ENCODE measurements at regions not wholly inside any gene's neighbourhood (a gene's known extent, or its start where the extent isn't known, plus 50 kb on each side); places are given as distances from the start of the nearest gene placed in this dataset.

DNA sequence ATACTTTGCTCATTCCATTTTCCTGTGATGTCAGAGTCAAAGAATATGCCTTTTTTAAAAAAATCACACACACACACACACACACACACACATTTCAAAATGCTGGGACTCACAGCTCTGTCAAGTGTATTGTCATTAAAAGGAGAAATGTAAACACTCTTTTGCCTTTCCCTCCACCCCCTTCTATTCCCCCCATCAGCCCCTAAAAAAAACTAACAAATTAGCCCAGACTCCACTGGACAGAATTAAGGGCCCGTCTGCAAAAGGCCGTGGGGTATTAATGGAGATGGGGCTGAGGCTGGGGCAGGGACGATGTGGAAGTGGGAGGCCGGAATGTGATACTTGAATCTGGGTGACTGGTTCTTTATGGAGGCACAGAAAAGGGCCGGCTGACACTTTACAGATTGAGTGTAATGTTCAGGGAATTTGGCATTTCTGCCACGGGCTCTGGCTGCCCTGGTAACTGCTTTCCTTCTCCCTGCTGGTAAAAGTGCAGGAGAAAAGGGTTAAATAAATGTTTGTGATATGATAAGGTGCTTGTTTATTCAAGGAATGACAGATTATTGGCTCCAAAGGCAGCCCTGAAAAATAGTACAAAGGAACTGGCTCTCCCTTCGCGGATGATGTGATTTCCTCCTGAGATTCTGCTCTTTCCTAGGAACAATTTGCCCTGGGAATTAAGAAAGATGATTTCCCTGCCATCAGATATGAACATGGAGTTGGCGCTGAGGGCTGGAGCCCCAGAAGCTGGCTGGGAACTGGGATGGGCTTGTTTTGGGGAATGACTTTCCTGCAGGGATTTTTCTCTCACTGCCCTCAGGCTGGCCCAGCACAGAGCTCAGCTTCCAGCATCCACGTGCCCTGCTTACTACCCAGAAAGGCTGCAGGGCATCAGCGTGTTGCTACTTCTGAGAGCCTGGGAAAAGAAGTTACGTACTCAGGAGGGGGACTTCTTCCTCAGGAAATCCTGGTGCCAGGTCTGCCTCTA is 52.8 kb upstream of the CTAGE1 start:
- H3K36me3 ChIP-seq (ENCODE audit: control insufficient read depth, insufficient read depth, low read length), result no peaks in the 10 kb centered on the region
- no peak for DNase-seq (ENCODE audit: low read depth)
- no peak overlapping the region for H3K4me3 ChIP-seq (ENCODE audit: low read depth, low read length)
- POLR2A ChIA-PET, result no interaction called here
- CTCF ChIA-PET, result interaction anchor here (0.5 to 1.8 kb wide), 3 partner anchors 18 to 300 kb away, joined by 3 to 6 read pairs (median 4); no protein-coding TSS in a partner anchor
- TF ChIP-seq, protein P1, sequence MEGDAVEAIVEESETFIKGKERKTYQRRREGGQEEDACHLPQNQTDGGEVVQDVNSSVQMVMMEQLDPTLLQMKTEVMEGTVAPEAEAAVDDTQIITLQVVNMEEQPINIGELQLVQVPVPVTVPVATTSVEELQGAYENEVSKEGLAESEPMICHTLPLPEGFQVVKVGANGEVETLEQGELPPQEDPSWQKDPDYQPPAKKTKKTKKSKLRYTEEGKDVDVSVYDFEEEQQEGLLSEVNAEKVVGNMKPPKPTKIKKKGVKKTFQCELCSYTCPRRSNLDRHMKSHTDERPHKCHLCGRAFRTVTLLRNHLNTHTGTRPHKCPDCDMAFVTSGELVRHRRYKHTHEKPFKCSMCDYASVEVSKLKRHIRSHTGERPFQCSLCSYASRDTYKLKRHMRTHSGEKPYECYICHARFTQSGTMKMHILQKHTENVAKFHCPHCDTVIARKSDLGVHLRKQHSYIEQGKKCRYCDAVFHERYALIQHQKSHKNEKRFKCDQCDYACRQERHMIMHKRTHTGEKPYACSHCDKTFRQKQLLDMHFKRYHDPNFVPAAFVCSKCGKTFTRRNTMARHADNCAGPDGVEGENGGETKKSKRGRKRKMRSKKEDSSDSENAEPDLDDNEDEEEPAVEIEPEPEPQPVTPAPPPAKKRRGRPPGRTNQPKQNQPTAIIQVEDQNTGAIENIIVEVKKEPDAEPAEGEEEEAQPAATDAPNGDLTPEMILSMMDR (IDR thresholded peaks at IDR 0.05; ENCODE audit: insufficient read depth, low read depth, low read length), result no peak
- no peaks in the 10 kb centered on the region for H3K27me3 ChIP-seq (ENCODE audit: control insufficient read depth, insufficient read depth, low read length)

DNA sequence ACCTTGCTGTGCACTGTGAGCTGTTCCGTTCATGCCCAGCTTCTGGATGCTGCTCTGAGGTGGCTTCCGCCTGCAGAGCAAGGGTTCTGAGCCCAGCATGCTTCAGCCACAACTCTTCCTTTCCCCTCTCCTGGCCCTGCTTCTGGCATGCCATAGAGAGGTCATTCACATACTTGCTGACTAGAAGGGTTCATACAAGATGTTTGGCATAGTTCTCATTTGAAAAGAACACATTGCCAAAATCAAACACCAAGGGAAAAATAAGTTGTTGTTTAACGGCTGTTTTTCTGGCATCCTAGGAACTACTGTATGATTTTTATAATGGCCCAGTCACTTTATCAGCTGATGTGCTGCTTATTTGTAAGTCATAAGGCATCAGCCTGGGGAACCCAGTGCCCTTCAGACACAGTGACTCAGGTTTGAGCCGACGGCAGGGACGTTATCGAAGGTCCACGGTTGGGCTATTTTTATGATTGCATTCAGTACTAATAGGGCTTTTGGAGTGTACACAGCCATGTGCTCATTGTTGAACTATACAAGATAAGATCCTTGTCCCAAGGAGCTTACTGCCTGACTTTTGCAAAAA is 53.9 kb upstream of the CTAGE1 start:
- H3K4me3 ChIP-seq (ENCODE audit: low read depth, low read length), result no peak overlapping the region
- ChIA-PET POLR2A (no interaction called here), CTCF (interaction anchor here (0.5 to 1.8 kb wide), 3 partner anchors 17 to 301 kb away, joined by 3 to 6 read pairs (median 4); no protein-coding TSS in a partner anchor)
- TF ChIP-seq, protein P1 (IDR thresholded peaks at IDR 0.05; ENCODE audit: insufficient read depth, low read depth, low read length), result no peak
- no peaks in the 10 kb centered on the region for H3K36me3 ChIP-seq (ENCODE audit: control insufficient read depth, insufficient read depth, low read length)
- no peaks in the 10 kb centered on the region for H3K27me3 ChIP-seq (ENCODE audit: control insufficient read depth, insufficient read depth, low read length)
- no peak for DNase-seq (ENCODE audit: low read depth)

DNA sequence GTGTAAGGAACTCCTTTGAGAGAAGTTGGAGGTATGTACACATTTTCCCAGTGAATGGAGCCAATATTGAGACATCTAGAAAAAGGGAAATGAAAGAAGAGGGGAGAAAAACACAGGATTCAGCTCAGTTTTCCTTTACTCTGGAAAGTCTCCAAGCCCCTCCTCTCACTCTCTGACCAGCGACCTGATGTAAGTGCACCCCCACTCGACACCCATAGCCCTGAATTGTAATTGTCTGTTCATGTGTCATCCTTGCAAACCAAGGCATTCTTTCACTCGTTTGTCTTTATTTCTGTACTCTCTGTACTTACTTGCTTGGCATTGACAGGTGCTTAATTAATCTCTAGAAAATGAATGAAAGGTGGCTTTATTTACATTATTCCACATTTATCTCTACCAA is 55.7 kb upstream of the CTAGE1 start:
- TF ChIP-seq, protein P1 (IDR thresholded peaks at IDR 0.05; ENCODE audit: insufficient read depth, low read depth, low read length), result no peak
- no peak for DNase-seq (ENCODE audit: low read depth)
- CTCF ChIA-PET, result no interaction called here
- no peaks in the 10 kb centered on the region for H3K27me3 ChIP-seq (ENCODE audit: control insufficient read depth, insufficient read depth, low read length)
- H3K4me3 ChIP-seq (ENCODE audit: low read depth, low read length), result no peak overlapping the region
- POLR2A ChIA-PET, result no interaction called here
- H3K36me3 ChIP-seq (ENCODE audit: control insufficient read depth, insufficient read depth, low read length), result no peaks in the 10 kb centered on the region

DNA sequence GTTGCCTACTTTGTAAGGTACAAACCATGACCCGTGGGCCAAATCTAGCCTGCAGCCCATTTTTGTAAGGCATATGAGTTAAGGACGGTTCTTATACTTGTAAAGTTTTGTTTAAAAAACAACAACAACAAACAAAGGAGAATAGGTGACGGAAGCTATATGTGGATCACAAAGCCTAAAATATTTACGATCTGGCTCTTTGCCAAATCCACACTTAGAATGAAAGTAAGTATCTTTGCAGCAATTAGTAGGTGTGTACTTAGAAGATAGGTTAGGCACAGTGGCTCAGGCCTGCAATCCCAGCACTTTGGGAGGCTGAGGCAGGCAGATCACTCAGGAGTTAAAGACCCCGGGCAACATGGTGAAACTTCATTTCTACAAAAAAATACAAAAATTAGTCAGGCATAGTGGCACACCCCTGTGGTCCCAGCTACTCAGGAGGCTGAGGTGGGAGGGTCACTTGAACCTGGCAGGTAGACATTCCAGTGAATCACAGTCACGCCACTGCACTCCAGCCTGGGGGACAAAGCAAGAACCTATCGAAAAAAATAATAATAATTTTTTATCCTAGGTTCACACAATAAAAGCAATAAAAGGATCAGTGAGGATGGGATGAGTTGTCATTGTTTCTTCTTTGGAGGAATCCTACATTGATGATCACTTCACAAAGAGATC is 57.8 kb upstream of the CTAGE1 start:
- no peaks in the 10 kb centered on the region for H3K27me3 ChIP-seq (ENCODE audit: control insufficient read depth, insufficient read depth, low read length)
- TF ChIP-seq, protein P1 (IDR thresholded peaks at IDR 0.05; ENCODE audit: insufficient read depth, low read depth, low read length), result no peak
- ChIA-PET POLR2A (no interaction called here), CTCF (interaction anchor here (1.2 kb wide), 1 partner anchor 13 kb away, joined by 3 read pairs; no protein-coding TSS in a partner anchor)
- DNase-seq (ENCODE audit: low read depth), result no peak
- no peaks in the 10 kb centered on the region for H3K36me3 ChIP-seq (ENCODE audit: control insufficient read depth, insufficient read depth, low read length)
- no peak overlapping the region for H3K4me3 ChIP-seq (ENCODE audit: low read depth, low read length)

DNA sequence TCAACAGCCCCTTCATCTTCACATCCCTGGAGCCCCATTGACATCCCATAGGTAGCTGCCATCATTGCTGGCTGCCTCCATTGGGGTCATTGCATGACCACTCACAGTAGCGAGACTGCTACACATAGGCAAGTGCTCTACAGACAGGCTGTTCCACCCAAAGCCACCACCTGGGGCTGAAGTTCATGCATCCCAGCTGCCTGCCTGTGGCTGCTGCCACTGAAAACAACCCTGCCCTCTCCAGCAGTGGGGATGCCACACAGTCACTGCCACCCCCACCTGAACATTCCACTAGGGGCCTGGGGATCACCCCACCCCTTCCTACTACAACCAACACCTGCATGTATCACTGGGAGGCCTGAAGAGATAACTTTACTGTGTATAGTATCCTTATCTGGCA is 59.5 kb upstream of the CTAGE1 start:
- DNase-seq (ENCODE audit: low read depth), result no peak
- ChIA-PET CTCF (interaction anchor here (0.7 kb wide), 1 partner anchor 479 kb away, joined by 3 read pairs; no protein-coding TSS in a partner anchor), POLR2A (no interaction called here)
- TF ChIP-seq, protein P1 (IDR thresholded peaks at IDR 0.05; ENCODE audit: insufficient read depth, low read depth, low read length), result no peak
- no peak overlapping the region for H3K4me3 ChIP-seq (ENCODE audit: low read depth, low read length)
- no peaks in the 10 kb centered on the region for H3K36me3 ChIP-seq (ENCODE audit: control insufficient read depth, insufficient read depth, low read length)
- no peaks in the 10 kb centered on the region for H3K27me3 ChIP-seq (ENCODE audit: control insufficient read depth, insufficient read depth, low read length)
